HG03565 (cell line): ENCODE measurements at regions not wholly inside any gene's neighbourhood (a gene's known extent, or its start where the extent isn't known, plus 50 kb on each side); places are given as distances from the start of the nearest gene placed in this dataset.

Experiments
- ATAC-seq: cut with Tn5 transposase; IDR thresholded peaks from one replicate; pipeline ENCODE4 v1.9.1; 2021; ENCODE audit warnings: mild to moderate bottlenecking, moderate library complexity; ENCODE audit not compliant: unreplicated experiment

DNA sequence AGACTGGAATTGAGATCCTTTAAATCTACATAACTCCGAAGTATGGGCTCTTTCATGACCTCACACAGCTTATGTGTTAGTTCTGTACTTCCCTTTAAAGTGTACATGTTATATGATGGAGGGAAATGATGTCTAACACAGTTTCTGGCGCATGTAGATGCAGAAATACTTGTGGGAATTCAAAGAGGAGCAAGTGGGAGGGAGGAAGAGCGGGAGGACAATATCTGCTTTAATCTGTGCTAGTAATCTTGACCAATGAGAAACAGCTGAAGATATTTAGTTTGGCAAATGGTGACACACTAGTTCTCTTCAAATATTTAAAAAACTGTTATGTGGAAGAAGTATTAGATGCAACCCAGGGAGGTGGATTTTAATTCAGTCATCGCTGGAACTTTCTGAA, 62.9 kb upstream of the PLEKHG1 start:
- ATAC-seq = no peak

DNA sequence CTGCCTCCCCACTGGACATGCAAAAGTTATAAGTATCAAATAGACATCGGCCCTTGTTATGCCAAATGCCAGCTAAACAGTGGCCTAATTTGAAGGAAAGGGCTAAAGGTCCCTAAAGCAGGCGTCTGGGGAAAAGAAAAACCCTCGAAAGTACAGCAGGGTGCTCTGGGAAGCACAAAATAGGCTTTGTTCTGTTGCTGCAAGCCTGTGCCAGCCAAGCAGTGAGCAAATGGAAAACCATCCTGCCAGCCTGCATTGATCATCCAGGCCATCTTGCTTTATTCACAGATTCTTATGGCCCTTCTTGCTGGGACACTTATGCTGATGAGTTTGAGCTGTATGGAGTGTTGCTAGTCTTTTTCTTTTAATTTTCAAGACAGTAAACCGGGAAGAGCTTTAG, 62.2 kb upstream of the PLEKHG1 start:
- ATAC-seq = no peak

DNA sequence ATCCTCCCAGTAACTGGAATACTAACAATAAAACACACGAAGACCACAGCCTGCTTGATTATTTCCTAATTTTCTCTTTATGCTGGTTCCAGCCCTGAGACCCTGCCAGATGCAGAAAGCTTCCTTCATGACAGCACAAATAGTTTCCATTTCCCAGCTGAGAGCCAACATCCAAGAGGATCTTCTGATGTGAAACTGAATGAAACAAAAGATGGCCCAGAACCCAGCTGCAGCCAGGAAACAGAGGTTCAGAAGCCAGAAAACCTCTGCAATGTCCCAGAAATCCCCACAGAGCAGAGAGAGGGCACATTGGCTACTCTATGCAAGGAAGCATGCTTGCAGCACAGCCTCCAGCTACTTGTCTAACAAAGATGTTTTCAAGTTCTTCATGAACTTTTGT, 61.8 kb upstream of the PLEKHG1 start:
- no peak for ATAC-seq

DNA sequence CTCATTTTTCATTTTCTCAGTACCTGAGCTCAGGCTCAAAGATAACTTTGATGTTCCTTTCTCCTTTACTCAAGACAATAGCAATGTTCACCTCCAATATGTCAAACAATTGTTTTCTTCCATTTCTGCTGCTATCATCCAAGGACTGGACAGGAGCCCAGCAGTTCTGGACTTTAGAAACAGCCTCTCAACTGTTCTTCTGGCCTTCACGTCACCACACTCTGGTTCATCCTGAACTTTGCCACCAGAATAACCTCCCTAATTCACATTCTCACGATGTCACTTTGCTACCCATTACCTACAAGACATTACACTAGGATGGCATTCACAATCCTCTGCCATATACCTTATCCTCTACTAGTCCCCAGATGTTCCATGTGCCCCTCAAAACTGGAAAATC, 60.6 kb upstream of the PLEKHG1 start:
- no peak for ATAC-seq

DNA sequence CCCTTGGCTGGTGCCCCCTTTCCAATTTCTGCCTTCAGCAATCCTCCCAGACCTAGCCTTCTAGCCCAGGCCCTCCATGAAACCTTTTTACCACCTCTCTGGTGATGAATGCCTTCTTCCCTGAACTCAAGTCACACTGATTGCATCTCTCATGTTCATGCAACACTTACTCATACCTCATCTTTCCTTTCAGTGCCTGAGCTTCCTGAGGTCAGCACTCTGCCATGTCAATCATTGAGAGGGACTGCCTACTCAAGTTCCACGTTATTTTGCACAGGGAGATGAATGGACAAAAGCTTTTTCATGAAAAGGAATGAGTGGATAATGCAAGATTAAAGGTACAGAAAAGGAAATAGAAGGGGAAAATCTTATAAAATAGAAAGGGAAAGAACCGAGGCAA, 60.1 kb upstream of the PLEKHG1 start:
- no peak for ATAC-seq

DNA sequence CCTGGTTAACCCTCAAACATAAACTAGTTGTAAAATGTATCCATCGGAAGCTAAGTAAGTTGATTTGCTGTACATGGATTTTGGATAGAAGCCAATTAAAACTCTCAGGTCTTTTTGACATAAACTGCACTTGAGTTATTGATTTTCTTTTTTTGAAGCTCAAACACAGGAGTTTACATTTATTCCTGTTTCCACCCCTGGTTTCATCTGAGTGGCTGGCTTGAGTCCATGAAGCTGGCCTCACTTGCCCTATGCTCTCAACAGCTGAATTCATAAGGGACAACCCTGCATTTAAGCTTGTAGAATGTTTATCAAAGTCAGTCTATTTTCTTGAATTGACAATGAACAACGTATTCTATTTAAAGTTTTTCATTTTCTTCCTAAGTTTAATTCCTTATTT, 58.1 kb upstream of the PLEKHG1 start:
- no peak for ATAC-seq

DNA sequence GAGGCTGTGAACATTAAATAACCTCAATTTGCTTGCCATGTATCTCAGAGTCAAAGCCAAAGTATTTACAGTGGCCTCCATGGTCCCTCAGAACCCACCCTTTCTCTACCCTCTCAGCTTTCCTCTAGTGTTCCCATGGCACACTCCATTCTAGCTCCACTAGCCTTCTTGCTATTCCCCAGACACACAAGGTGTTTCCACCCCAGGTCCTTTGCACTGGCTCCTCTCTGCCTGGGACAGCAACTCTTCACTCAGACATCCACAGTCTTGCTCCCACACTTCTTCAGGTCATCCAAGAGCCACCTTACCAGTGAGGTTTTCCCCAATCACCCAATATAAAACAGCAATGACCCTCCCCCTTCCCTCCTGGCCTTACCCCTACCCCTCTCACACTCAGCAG, 56.5 kb upstream of the PLEKHG1 start:
- no peak for ATAC-seq

DNA sequence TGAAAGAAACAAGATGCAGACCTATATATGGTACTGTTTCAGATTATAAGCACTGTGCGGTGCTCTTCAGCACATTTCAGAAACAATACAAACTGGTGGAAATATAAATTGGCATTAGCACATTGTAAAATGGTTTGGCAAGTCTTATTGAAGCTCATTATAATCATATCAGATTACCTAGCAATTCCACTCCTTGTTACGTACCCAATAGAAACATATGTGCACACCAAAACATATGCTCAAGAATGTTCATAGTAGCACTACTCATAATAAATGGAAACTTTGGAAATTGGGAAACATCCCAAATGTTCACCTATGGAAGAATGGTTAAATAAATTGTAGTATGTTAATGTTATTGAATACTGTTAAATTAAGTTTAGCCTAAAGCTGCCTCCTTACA, 54.9 kb upstream of the PLEKHG1 start:
- ATAC-seq = no peak

DNA sequence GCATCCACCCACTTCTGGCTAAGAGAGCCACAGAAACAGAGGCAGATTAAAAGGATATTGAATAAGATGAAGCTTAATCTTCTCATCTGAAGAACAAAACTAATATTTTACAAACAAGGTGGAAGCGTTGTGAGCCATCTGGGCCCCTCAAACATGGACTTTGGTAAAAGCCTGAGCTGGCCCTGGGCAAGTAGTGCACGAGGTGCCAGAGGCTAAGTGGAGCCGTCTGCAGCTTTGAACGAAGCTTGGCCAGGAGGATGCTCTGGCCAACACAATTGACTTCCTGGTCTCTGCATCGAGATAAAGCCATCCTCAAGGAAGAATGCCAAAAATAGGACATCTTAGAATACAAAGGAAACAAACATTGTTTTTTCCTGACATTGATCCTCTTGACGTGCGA, 53.2 kb upstream of the PLEKHG1 start:
- ATAC-seq = no peak

DNA sequence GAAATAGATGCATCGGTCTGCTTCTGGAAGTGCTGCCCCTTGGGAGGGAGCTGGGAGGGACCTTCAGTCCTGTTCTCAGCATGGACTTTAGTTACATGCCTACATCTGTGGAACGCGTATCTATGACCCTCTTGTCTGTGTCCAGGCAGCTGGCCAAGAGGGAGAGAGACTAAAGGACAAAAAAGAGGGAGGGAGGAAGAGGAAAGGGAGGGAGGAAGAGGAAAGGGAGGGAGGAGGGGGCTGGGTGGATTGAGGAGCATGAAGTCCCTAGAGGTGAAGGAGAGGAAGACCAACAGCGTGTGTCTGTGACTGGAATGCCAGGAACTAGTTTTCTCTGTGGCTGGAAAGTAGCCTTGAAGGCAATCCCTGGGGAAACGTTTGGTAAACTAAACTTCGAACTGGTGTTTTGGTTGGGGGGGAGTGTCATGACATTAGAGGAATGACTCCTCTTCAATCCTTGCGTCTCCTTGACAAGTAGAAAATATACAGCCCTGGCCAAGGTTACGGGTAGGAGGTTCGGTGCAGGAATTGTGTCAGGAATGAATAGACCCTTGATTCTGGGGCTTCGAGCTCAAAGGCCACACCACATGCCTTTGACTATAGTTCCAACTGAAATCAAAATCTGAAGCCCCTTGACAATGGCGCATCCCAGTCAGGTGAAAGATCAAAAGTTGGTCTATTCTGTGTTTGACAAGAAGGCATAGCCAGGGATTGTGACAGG, 52.0 kb upstream of the PLEKHG1 start:
- ATAC-seq = no peak

DNA sequence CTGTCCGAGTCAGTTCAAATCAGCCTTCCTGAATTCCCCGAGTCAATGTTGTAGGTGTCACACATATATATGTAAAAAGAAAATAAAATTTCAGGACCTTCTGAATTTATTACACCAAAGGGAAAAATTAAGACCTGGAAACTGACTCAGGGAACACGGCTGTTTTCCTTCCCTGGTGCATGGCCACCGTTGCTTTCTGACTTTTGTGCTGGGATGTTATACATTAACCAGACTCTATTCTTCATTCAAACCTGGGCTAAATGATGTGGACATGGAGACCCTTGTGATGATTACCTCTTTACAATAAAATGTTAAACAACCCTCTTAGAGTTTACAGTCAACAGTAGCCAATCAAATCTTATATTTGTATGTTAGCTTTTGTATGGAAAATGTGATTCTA, 51.4 kb upstream of the PLEKHG1 start:
- ATAC-seq = no peak

DNA sequence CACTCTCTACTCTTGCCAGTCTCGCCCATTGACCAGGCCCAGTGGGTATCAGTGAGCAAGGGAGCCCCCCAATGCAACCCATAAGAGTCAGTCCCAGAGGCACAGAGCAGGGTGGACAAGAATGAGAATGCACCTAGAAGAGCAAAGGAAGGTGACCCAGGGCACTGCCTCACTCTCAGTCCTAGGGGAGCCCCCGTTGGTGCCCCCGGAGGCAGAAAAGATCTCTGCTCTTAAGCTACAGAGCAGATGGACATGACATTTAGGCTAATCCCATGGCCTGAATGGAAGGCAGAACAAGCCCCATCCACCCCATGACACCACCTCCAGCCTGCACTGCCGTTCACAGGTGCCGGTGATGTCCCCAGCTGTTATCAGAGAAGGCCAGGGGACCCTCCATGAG, 50.7 kb upstream of the PLEKHG1 start:
- ATAC-seq = no peak

DNA sequence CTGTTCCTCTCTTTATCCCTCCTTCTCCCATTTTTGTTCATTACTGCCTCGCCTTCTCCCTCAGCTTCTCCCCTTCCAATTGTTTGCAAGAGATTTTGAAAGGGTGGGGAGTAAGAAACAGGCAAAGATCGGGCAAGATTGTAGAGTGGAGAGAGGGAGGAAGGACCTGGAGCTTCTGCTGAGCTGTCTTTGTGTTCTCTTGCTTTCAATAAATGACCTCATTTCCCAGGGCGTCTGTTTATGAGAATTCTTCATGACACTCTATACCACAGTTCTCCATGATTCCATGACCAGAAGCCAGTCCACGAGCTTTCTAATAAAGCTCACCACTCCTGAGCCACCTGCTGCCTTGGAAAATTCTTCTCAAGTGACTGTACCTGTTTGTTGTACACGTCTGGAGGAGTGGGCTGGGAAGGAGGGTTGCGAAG, 50.0 kb upstream of the PLEKHG1 start:
- ATAC-seq = no peak
